ENCODE measurements at regions not wholly inside any gene's neighbourhood (a gene's known extent, or its start where the extent isn't known, plus 50 kb on each side); places are given as distances from the start of the nearest gene placed in this dataset.

- TF ChIP-seq, protein P1, sequence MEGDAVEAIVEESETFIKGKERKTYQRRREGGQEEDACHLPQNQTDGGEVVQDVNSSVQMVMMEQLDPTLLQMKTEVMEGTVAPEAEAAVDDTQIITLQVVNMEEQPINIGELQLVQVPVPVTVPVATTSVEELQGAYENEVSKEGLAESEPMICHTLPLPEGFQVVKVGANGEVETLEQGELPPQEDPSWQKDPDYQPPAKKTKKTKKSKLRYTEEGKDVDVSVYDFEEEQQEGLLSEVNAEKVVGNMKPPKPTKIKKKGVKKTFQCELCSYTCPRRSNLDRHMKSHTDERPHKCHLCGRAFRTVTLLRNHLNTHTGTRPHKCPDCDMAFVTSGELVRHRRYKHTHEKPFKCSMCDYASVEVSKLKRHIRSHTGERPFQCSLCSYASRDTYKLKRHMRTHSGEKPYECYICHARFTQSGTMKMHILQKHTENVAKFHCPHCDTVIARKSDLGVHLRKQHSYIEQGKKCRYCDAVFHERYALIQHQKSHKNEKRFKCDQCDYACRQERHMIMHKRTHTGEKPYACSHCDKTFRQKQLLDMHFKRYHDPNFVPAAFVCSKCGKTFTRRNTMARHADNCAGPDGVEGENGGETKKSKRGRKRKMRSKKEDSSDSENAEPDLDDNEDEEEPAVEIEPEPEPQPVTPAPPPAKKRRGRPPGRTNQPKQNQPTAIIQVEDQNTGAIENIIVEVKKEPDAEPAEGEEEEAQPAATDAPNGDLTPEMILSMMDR (conservative IDR thresholded peaks at IDR 0.05; ENCODE audit: low read length) = no peak
- no peak for TF ChIP-seq EZH2phosphoT487 (IDR thresholded peaks at IDR 0.05; ENCODE audit: borderline replicate concordance, low read depth, low read length)
These were observed 377.7 kb upstream of the CDH11 start for GRCh38 chr16:65499566-65499965.
